ENCODE measurements at regions not wholly inside any gene's neighbourhood (a gene's known extent, or its start where the extent isn't known, plus 50 kb on each side); places are given as distances from the start of the nearest gene placed in this dataset.

DNA sequence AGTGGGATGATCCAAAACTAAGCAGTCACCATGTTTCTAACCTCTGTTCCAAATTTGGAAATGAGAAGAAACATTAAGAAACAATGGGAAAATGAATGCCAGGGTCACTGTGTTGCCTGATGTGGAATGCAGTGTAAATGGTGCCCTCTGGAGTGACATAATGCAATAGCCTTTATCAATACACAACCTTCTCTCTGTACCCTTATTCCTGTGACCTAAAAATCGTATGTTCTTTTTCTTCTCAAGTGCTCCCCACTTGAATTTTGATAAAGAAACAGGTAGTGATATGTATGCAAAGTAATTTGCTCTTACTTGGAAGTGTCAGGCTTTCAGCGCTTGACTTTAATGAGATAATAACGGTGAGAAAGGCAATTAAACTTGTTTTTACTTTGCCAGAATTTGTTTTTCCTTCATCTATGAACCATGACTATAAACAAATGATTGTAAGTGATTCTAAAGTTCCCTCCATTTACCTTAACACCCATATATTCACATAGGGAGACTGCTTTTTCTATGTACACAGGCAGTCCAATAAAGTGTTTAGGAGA, 145.8 kb upstream of the THRB start:
- DNase-seq (ENCODE audit: low spot score) (no peak), ATAC-seq (ENCODE audit: low FRiP score) (no peak)
- TF ChIP-seq, protein P1, sequence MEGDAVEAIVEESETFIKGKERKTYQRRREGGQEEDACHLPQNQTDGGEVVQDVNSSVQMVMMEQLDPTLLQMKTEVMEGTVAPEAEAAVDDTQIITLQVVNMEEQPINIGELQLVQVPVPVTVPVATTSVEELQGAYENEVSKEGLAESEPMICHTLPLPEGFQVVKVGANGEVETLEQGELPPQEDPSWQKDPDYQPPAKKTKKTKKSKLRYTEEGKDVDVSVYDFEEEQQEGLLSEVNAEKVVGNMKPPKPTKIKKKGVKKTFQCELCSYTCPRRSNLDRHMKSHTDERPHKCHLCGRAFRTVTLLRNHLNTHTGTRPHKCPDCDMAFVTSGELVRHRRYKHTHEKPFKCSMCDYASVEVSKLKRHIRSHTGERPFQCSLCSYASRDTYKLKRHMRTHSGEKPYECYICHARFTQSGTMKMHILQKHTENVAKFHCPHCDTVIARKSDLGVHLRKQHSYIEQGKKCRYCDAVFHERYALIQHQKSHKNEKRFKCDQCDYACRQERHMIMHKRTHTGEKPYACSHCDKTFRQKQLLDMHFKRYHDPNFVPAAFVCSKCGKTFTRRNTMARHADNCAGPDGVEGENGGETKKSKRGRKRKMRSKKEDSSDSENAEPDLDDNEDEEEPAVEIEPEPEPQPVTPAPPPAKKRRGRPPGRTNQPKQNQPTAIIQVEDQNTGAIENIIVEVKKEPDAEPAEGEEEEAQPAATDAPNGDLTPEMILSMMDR (IDR thresholded peaks at IDR 0.05): no peak

DNA sequence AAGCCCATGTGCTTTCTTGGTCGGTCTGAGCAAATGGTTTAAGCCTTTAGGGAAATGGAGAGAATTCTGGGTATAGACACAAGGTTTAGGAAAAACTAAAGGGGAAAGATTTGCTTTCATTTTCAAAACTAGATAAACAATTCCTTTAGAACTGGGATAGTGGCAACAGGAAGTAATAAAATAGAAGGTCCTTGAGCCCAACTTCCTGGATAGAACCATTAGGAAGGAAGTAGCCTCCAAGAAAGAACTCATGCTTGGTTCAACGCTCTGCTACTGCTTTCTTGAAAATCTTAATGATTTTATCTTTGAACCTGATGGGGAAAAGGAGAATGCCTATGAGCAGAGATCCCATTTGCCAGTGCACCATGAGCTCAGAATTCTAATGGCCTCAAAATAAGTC, 147.0 kb upstream of the THRB start:
- TF ChIP-seq, protein P1 (IDR thresholded peaks at IDR 0.05): no peak
- no peak for DNase-seq (ENCODE audit: low spot score)
- no peak for ATAC-seq (ENCODE audit: low FRiP score)

DNA sequence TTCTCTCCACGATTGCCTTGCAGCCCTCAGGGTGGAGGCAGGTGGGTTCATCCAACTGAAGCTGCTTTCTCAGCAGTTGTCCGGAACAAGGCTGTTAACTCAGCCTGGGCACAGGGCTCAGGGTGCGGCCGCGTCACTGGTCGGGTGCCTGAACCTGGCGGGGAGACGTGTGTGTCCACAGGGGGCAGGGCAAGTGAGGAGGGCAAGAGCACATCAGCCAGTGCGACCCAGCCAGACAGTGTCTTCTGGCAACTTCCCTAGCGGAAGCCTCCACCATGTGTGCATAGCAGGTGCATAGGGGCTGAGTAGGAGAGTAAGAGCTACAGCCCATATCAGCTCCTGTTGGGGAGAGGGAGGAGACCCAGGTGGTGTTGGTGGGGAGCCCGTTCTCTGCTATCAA, 150.4 kb upstream of the THRB start:
- ATAC-seq (ENCODE audit: low FRiP score): no peak
- DNase-seq (ENCODE audit: low spot score): no peak
- TF ChIP-seq, protein P1 (IDR thresholded peaks at IDR 0.05): no peak

DNA sequence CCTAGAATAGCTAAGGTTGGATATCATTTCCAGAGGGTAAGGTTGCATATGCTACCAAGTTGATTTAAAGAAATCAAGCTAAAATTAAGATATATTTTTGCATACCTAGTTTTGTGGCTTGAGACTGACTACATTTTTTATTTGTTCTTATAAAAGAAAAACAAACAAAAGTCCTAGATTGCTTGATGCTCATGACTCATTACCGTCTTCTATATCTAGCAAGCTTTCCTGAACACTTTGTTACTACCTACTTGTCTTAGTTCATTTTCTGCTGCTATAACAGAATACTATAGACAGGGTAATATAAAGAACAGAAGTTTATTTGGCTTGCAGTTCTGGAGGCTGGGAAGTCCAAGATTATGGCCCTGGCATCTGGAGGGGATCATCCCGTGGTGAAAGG, 152.1 kb upstream of the THRB start:
- DNase-seq (ENCODE audit: low spot score): no peak
- TF ChIP-seq, protein P1 (IDR thresholded peaks at IDR 0.05): no peak
- no peak for ATAC-seq (ENCODE audit: low FRiP score)

DNA sequence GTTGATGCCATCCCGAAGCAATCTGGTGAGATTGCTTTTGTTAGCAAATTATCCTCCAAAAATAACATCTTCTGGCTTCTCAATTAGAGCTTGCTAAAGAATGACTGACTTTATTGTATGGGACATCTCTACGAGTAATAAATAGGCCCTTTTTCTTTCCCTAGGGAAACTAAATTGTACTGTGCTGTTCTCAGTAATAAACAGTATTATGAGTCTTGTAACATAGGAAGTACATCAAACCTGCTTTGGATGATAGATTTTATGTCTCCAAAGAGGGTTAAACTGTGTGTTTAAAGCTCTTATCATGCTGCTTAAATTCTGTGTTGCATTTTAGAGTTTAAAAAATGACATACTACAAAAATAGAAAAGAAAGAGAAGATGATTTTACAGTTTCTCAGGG, 153.4 kb upstream of the THRB start:
- DNase-seq (ENCODE audit: low spot score) (no peak), ATAC-seq (ENCODE audit: low FRiP score) (no peak)
- TF ChIP-seq, protein P1 (IDR thresholded peaks at IDR 0.05): no peak

DNA sequence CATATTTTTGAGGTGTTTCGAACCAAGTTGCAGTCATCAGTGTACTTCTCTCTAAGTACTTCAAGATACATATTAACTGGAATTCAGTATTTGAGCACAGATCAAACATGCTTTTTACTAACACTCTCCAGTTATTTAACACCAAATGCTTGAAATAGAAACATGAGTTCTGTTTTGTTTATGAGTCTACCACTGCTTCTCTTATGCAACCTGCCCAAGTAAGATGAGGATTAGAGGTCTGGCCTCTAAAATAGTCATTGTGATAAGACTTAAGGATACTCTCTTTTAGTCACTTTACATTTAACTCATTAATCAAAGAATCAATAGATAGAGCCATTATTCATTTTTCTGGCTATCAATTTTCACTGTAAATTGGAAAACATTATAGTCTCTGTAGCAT, 156.2 kb upstream of the THRB start:
- ATAC-seq (ENCODE audit: low FRiP score) (no peak), DNase-seq (ENCODE audit: low spot score) (no peak)
- TF ChIP-seq, protein P1 (IDR thresholded peaks at IDR 0.05): no peak

DNA sequence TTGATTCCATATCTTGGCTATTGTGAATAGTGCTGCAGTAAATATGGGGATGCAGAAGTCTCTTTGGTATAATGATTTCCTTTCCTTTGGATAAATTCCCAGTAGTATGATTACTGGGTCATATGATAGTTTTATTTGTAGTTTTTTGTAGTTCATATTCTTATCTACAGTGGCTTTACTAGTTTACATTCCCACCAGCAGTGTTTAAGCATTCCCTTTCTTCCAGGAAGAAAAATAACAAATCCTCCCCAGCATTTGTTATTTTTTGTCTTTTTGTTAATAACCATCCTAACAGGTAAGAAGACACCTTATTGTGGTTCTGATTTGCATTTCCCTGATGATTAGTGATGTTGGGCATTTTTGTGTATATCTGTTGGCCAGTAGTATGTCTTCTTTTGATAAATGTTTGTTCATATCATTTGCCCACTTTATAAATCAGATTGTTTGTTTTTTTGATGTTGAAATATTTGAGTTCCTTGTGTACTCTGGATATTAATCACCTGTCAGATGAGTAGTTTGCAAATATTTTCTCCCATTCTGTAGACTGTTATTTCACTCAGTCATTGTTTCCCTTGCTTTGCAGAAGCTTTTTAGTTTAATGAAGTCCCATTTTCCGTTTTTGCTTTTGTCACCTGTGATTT, 163.3 kb upstream of the THRB start:
- DNase-seq (ENCODE audit: low spot score) (no peak), ATAC-seq (ENCODE audit: low FRiP score) (no peak)
- TF ChIP-seq, protein P1 (IDR thresholded peaks at IDR 0.05): no peak

Data from omental fat pad (tissue), 3 donors.